CD4-positive, alpha-beta T cell (primary cell): ENCODE measurements at regions not wholly inside any gene's neighbourhood (a gene's known extent, or its start where the extent isn't known, plus 50 kb on each side); places are given as distances from the start of the nearest gene placed in this dataset.

Source experiments
- ATAC-seq: fragments of 200-7000 bp; cut with Tn5 transposase; one replicate; pipeline ENCODE4 v1.10.0; 2022; ENCODE audit warnings: mild to moderate bottlenecking; ENCODE audit not compliant: poor library complexity
- CTCF ChIA-PET: fragments of 350-600 bp; sonication (Branson Sonifier 250); formaldehyde crosslinking; loops from one replicate; lab custom pipeline; 2021; ENCODE audit warnings: antibody characterized with exemption, inconsistent platforms; lab: Charles Lee
- POLR2A ChIA-PET: fragments of 350-600 bp; sonication (Branson Sonifier 250); formaldehyde crosslinking; loops from one replicate; lab custom pipeline; 2021; ENCODE audit warnings: antibody characterized with exemption, inconsistent platforms; lab: Charles Lee
- DNase-seq, 14 experiments: peaks; one replicate each; pipeline ENCODE4 v3.0.0-alpha.2; 2013 to 2020; ENCODE audit warnings: mixed read lengths in 2 of 14
- H3K27ac ChIP-seq, 2 donors: one replicate each; pipeline versions ENCODE4 v1.5.1 to v1.7.0; 2013; ENCODE audit warnings: low read length in 2 of 2, low read depth in 1 of 2, mild to moderate bottlenecking in 1 of 2
- H3K27me3 ChIP-seq, 2 experiments: 1 replicate in 1 of 2; 2 replicates in 1 of 2; pipeline versions ENCODE4 v1.6.1 to v1.7.0; 2013; ENCODE audit warnings: low read length in 2 of 2, control low read depth in 1 of 2, mild to moderate bottlenecking in 1 of 2, moderate library complexity in 1 of 2; ENCODE audit not compliant: insufficient read depth in 2 of 2, control insufficient read depth in 1 of 2
- H3K36me3 ChIP-seq: one replicate; pipeline ENCODE4 v1.6.1; 2013; ENCODE audit warnings: low read length, control low read depth; ENCODE audit not compliant: insufficient read depth
- H3K4me1 ChIP-seq: one replicate; pipeline ENCODE4 v1.6.1; 2013; ENCODE audit warnings: low read length, control low read depth; ENCODE audit not compliant: insufficient read depth
- H3K4me3 ChIP-seq: one replicate; pipeline ENCODE4 v1.5.1; 2013; ENCODE audit warnings: mild to moderate bottlenecking, low read length, moderate library complexity
- H3K9me3 ChIP-seq, 2 experiments: 1 replicate in 1 of 2; 2 replicates in 1 of 2; pipeline versions ENCODE4 v1.6.1 to v1.7.0; 2013; ENCODE audit warnings: low read length in 2 of 2, mild to moderate bottlenecking in 2 of 2, control low read depth in 1 of 2, moderate library complexity in 1 of 2; ENCODE audit not compliant: control insufficient read depth in 1 of 2, insufficient read depth in 1 of 2
- H3K27ac Mint-ChIP-seq: one replicate; pipeline ENCODE4 v1.8.0; 2020; ENCODE audit warnings: mixed read lengths
- H3K27me3 Mint-ChIP-seq: one replicate; pipeline ENCODE4 v1.8.0; 2021; ENCODE audit warnings: mixed read lengths
- H3K36me3 Mint-ChIP-seq: one replicate; pipeline ENCODE4 v1.8.0; 2021; ENCODE audit warnings: low read depth, mixed read lengths
- H3K4me1 Mint-ChIP-seq: one replicate; pipeline ENCODE4 v1.8.0; 2021; ENCODE audit warnings: low read depth, mixed read lengths
- H3K4me3 Mint-ChIP-seq: one replicate; pipeline ENCODE4 v1.8.0; 2020; ENCODE audit warnings: mild to moderate bottlenecking, mixed read lengths
- H3K9me3 Mint-ChIP-seq: one replicate; pipeline ENCODE4 v1.8.0; 2020; ENCODE audit warnings: mixed read lengths
- intact Hi-C, 2 experiments: fragments of 100-400 bp; cut with DNase I in 1 of 2; cut with micrococcal nuclease in 1 of 2; formaldehyde crosslinking; loops; one replicate each; pipeline versions ENCODE4 v1.15.1 to v1.9.0; 2023 to 2025; cut with DNase I, micrococcal nuclease
- TF ChIP-seq, protein P1 (sequence below): fragments of 200-600 bp; IDR thresholded peaks from one replicate; pipeline ENCODE4 v1.8.0; 2022; ENCODE audit warnings: antibody characterized with exemption, mild to moderate bottlenecking

DNA sequence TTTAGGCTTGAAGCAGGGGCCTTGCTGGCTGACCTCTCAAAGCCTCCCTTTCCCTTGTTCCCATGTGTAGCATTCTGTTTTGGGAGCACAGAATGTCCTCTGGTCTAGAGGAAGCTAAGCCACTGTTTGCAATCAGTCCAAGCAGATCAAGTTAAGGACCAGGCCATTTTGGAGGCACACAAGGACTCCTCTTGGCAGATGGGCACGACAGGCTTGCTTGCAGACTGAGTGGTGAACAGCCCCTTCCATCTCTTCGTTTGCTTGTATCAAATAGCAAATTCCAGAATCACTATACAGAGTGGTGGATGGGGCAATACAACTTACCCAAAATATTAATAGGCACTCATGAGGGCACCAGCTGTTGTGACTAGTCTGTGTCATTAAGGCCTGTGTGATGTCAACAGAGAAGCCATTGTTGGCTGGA, 215.5 kb upstream of the SERP2 start:
- Histone ChIP-seq H3K36me3 (no peaks in the 10 kb centered on the region), H3K4me3 (no peak overlapping the region), H3K4me1 (no peaks in the 10 kb centered on the region), H3K27ac (no peak overlapping the region), H3K27me3 (peaks cover 0 to 8% of the 10 kb centered on the region in 2 experiments), H3K9me3 (peaks cover 0 to 3% of the 10 kb centered on the region in 2 experiments)
- Mint-ChIP-seq H3K9me3 (no peaks in the 10 kb centered on the region), H3K4me3 (no peak overlapping the region), H3K4me1 (no peaks in the 10 kb centered on the region), H3K27ac (no peak overlapping the region), H3K36me3 (no peaks in the 10 kb centered on the region), H3K27me3 (peaks cover 3% of the 10 kb centered on the region)
- no peak for DNase-seq
- TF ChIP-seq, protein P1, sequence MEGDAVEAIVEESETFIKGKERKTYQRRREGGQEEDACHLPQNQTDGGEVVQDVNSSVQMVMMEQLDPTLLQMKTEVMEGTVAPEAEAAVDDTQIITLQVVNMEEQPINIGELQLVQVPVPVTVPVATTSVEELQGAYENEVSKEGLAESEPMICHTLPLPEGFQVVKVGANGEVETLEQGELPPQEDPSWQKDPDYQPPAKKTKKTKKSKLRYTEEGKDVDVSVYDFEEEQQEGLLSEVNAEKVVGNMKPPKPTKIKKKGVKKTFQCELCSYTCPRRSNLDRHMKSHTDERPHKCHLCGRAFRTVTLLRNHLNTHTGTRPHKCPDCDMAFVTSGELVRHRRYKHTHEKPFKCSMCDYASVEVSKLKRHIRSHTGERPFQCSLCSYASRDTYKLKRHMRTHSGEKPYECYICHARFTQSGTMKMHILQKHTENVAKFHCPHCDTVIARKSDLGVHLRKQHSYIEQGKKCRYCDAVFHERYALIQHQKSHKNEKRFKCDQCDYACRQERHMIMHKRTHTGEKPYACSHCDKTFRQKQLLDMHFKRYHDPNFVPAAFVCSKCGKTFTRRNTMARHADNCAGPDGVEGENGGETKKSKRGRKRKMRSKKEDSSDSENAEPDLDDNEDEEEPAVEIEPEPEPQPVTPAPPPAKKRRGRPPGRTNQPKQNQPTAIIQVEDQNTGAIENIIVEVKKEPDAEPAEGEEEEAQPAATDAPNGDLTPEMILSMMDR = no peak
- POLR2A ChIA-PET = no interaction called here
- CTCF ChIA-PET = no interaction called here
- intact Hi-C loops = no loop called here
- no peak for ATAC-seq

DNA sequence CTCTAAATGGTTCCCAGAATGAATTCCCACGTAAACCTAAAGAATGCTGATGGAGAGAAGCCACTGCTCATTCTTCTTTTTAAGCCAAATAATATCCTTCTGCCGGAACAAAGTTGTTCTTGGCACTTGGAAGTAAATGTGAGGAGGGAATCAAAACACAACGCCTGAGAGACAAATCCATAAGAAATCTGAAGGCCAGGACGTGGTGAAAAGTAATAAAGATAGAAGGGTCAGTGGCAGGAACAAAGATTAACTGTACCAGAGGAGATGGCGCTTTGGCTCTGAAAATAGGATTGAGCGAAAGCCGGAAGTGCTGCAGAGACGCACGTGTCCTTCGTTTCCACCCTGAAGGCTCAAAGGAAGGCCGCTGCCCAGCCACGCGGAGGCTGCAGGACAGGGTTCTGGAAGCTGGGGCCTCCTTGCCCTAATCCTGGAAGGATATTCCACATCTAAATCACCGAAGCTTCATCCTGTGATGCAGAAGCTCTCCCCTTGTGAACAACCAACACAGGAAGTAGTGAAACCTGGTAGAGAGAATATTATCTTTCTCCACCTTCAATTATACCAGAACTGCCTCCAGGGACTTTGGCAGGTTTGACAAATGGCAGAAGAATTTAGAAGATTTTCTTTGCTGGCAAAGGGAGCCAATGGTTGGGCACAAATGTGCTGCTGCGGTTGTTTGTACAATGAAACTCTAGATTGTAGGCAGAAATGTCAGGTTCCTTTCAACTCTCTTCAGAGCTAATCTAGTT, 214.6 kb upstream of the SERP2 start:
- no peak overlapping the region for H3K4me3 ChIP-seq
- H3K4me1 ChIP-seq = no peaks in the 10 kb centered on the region
- Mint-ChIP-seq H3K4me1 (no peaks in the 10 kb centered on the region), H3K27ac (no peak overlapping the region), H3K4me3 (no peak overlapping the region), H3K9me3 (no peaks in the 10 kb centered on the region), H3K27me3 (peaks cover 3% of the 10 kb centered on the region), H3K36me3 (no peaks in the 10 kb centered on the region)
- TF ChIP-seq, protein P1 = no peak
- ATAC-seq = no peak
- ChIA-PET CTCF (no interaction called here), POLR2A (no interaction called here)
- DNase-seq = no peak
- H3K9me3 ChIP-seq = peaks cover 0 to 3% of the 10 kb centered on the region in 2 experiments
- intact Hi-C loops = no loop called here
- no peak overlapping the region for H3K27ac ChIP-seq
- no peaks in the 10 kb centered on the region for H3K36me3 ChIP-seq
- peaks cover 0 to 8% of the 10 kb centered on the region in 2 experiments for H3K27me3 ChIP-seq

DNA sequence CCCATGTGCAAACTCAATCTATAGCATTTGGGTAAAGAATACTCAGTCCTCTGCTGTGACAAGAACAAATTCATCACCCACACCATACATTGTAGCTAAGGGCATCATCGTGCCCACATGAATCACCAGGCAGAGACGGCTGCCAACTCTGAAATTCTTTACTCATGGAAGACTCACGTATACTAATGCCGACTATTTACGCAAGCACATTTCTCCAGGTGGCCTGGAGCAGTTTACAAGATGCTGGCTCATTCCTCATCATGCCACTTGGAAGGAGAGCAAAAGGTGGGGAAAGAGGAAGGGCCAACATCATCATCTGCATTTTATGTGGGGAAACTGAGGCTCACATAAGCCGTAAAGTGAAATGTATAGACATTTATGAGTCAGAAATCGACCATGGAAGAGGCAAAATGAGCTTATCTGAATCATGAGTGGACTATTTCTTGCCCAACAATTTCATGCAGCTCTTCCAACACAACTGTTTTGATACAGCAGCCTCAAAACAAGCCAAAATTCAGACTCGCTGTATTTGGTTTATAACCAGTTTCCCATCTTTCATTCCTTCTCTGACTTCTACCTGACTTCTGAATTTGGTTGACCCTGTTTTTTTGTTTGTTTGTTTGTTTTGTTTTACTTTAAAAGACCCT, 213.9 kb upstream of the SERP2 start:
- Histone ChIP-seq H3K27ac (no peak overlapping the region), H3K4me1 (no peaks in the 10 kb centered on the region), H3K4me3 (no peak overlapping the region), H3K36me3 (no peaks in the 10 kb centered on the region), H3K27me3 (peaks cover 0 to 8% of the 10 kb centered on the region in 2 experiments), H3K9me3 (peaks cover 0 to 3% of the 10 kb centered on the region in 2 experiments)
- DNase-seq (no peak), ATAC-seq (no peak)
- Mint-ChIP-seq H3K4me1 (no peaks in the 10 kb centered on the region), H3K4me3 (no peak overlapping the region), H3K36me3 (no peaks in the 10 kb centered on the region), H3K27me3 (peaks cover 3% of the 10 kb centered on the region), H3K27ac (no peak overlapping the region), H3K9me3 (no peaks in the 10 kb centered on the region)
- ChIA-PET POLR2A (no interaction called here), CTCF (no interaction called here)
- TF ChIP-seq, protein P1 = no peak
- intact Hi-C loops = no loop called here
